ENCODE measurements at regions not wholly inside any gene's neighbourhood (a gene's known extent, or its start where the extent isn't known, plus 50 kb on each side); places are given as distances from the start of the nearest gene placed in this dataset.

- TF ChIP-seq ZNF280C (tag by site-specific recombination; IDR thresholded peaks at IDR 0.05) (no peak), BCL11B (tag by site-specific recombination; IDR thresholded peaks at IDR 0.05; ENCODE audit: low read depth) (no peak), ZBTB20 (tag by site-specific recombination; IDR thresholded peaks at IDR 0.05) (no peak), ZNF529 (tag by site-specific recombination; IDR thresholded peaks at IDR 0.05; ENCODE audit: insufficient replicate concordance) (no peak), ZSCAN23 (tag by site-specific recombination; IDR thresholded peaks at IDR 0.05) (no peak), ZNF140 (tag by site-specific recombination; IDR thresholded peaks at IDR 0.05) (no peak), ZNF624 (tag by site-specific recombination; IDR thresholded peaks at IDR 0.05) (no peak), ZNF488 (tag by site-specific recombination; IDR thresholded peaks at IDR 0.05) (no peak), ZFHX2 (tag by site-specific recombination; conservative IDR thresholded peaks at IDR 0.05) (no peak), ZNF175 (tag by site-specific recombination; IDR thresholded peaks at IDR 0.05) (no peak), ZXDB (tag by site-specific recombination; IDR thresholded peaks at IDR 0.05) (no peak), ZNF169 (tag by site-specific recombination; IDR thresholded peaks at IDR 0.05) (no peak), EGR2 (tag by site-specific recombination; IDR thresholded peaks at IDR 0.05; ENCODE audit: low read depth) (no peak)
Measured at GRCh38 chr6:120545353-120545752, 788.9 kb downstream of the TBC1D32 start (continued).

- no peak overlapping the region for H3K4me3 ChIP-seq (ENCODE audit: low read depth, low read length)
- ChIA-PET POLR2A (no interaction called here), CTCF (no interaction called here)
Measured at GRCh38 chr6:120534954-120535353, 799.3 kb downstream of the TBC1D32 start.

GRCh38 chr6:120526576-120526975 lies 807.7 kb downstream of the TBC1D32 start:
- H3K4me1 ChIP-seq (ENCODE audit: control insufficient read depth, insufficient read depth, low read length): no peaks in the 10 kb centered on the region
- ChIA-PET CTCF (no interaction called here), POLR2A (no interaction called here)
- no peak overlapping the region for H3K4me3 ChIP-seq (ENCODE audit: low read depth, low read length)
- no peaks in the 10 kb centered on the region for H3K9me3 ChIP-seq (ENCODE audit: control insufficient read depth, insufficient read depth, low read depth, low read length)
- H3K27ac ChIP-seq (ENCODE audit: extremely low read depth, low read depth, low read length): no peak overlapping the region
- no peaks in the 10 kb centered on the region for H3K36me3 ChIP-seq (ENCODE audit: control insufficient read depth in 2 of 2, insufficient read depth in 1 of 2, low read length in 2 of 2)
- TF ChIP-seq ZNF488 (tag by site-specific recombination; IDR thresholded peaks at IDR 0.05) (no peak), ZNF670 (tag by site-specific recombination; IDR thresholded peaks at IDR 0.05; ENCODE audit: low read depth) (no peak), ZNF513 (tag by site-specific recombination; IDR thresholded peaks at IDR 0.05) (no peak), ZEB2 (tag by site-specific recombination; IDR thresholded peaks at IDR 0.05) (no peak), IKZF3 (tag by site-specific recombination; IDR thresholded peaks at IDR 0.05) (no peak), WT1 (tag by site-specific recombination; IDR thresholded peaks at IDR 0.05) (no peak), ZNF202 (tag by site-specific recombination; IDR thresholded peaks at IDR 0.05; ENCODE audit: borderline replicate concordance) (no peak), ZNF596 (tag by site-specific recombination; IDR thresholded peaks at IDR 0.05) (no peak)
- TF ChIP-seq, protein P1, sequence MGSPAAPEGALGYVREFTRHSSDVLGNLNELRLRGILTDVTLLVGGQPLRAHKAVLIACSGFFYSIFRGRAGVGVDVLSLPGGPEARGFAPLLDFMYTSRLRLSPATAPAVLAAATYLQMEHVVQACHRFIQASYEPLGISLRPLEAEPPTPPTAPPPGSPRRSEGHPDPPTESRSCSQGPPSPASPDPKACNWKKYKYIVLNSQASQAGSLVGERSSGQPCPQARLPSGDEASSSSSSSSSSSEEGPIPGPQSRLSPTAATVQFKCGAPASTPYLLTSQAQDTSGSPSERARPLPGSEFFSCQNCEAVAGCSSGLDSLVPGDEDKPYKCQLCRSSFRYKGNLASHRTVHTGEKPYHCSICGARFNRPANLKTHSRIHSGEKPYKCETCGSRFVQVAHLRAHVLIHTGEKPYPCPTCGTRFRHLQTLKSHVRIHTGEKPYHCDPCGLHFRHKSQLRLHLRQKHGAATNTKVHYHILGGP (tag by site-specific recombination; IDR thresholded peaks at IDR 0.05): no peak
- TF ChIP-seq, protein P2, sequence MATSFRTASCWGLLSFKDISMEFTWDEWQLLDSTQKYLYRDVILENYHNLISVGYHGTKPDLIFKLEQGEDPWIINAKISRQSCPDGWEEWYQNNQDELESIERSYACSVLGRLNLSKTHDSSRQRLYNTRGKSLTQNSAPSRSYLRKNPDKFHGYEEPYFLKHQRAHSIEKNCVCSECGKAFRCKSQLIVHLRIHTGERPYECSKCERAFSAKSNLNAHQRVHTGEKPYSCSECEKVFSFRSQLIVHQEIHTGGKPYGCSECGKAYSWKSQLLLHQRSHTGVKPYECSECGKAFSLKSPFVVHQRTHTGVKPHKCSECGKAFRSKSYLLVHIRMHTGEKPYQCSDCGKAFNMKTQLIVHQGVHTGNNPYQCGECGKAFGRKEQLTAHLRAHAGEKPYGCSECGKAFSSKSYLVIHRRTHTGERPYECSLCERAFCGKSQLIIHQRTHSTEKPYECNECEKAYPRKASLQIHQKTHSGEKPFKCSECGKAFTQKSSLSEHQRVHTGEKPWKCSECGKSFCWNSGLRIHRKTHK (tag by site-specific recombination; IDR thresholded peaks at IDR 0.05): no peak

More at GRCh38 chr6:120534954-120535353, 799.3 kb downstream of the TBC1D32 start:
- no peaks in the 10 kb centered on the region for H3K4me1 ChIP-seq (ENCODE audit: control insufficient read depth, insufficient read depth, low read length)
- no peaks in the 10 kb centered on the region for H3K36me3 ChIP-seq (ENCODE audit: control insufficient read depth in 2 of 2, insufficient read depth in 1 of 2, low read length in 2 of 2)
- TF ChIP-seq ZNF670 (tag by site-specific recombination; IDR thresholded peaks at IDR 0.05; ENCODE audit: low read depth) (no peak), ZSCAN23 (tag by site-specific recombination; IDR thresholded peaks at IDR 0.05) (no peak), ZNF341 (tag by site-specific recombination; IDR thresholded peaks at IDR 0.05; ENCODE audit: low read depth) (no peak), ZNF830 (tag by site-specific recombination; IDR thresholded peaks at IDR 0.05; ENCODE audit: low read depth) (no peak), ZNF596 (tag by site-specific recombination; IDR thresholded peaks at IDR 0.05) (no peak), ZNF133 (tag by site-specific recombination; IDR thresholded peaks at IDR 0.05) (no peak)
- TF ChIP-seq, protein P2 (tag by site-specific recombination; IDR thresholded peaks at IDR 0.05): no peak
- H3K27ac ChIP-seq (ENCODE audit: extremely low read depth, low read depth, low read length): no peak overlapping the region
- H3K9me3 ChIP-seq (ENCODE audit: control insufficient read depth, insufficient read depth, low read depth, low read length): no peaks in the 10 kb centered on the region

All from HEK293 (cell line).